OCI-LY1 (cell line): ENCODE measurements at regions not wholly inside any gene's neighbourhood (a gene's known extent, or its start where the extent isn't known, plus 50 kb on each side); places are given as distances from the start of the nearest gene placed in this dataset.

ENCODE experiments used
- H2AFZ ChIP-seq: fragments of 200-600 bp; sonication (generic), shearing (Covaris generic); 2 replicates; pipeline ENCODE4 v1.6.0; 2014; ENCODE audit warnings: antibody characterized with exemption, mild to moderate bottlenecking, low read length
- H3F3A ChIP-seq: fragments of 200-600 bp; sonication (generic), shearing (Covaris generic); 2 replicates; pipeline ENCODE4 v1.6.0; 2014; ENCODE audit warnings: mild to moderate bottlenecking, antibody characterized with exemption, low read length, moderate library complexity; ENCODE audit not compliant: insufficient read depth
- H3K27ac ChIP-seq: fragments of 200-600 bp; sonication (generic); 2 replicates; pipeline ENCODE4 v1.5.1; 2014; ENCODE audit warnings: low read length, mixed run types, mild to moderate bottlenecking, low read depth; ENCODE audit not compliant: poor library complexity, severe bottlenecking
- H3K27me3 ChIP-seq: fragments of 200-600 bp; sonication (generic); 2 replicates; pipeline ENCODE4 v1.6.0; 2014; ENCODE audit warnings: antibody characterized with exemption, mild to moderate bottlenecking, low read length, moderate library complexity; ENCODE audit not compliant: insufficient read depth
- H3K36me3 ChIP-seq: fragments of 200-600 bp; sonication (generic); 2 replicates; pipeline ENCODE4 v1.6.1; 2014; ENCODE audit warnings: mild to moderate bottlenecking, antibody characterized with exemption, low read length, moderate library complexity, mixed read lengths; ENCODE audit not compliant: insufficient read depth
- H3K4me1 ChIP-seq: fragments of 200-600 bp; sonication (generic); 2 replicates; pipeline ENCODE4 v1.5.1; 2014; ENCODE audit warnings: mild to moderate bottlenecking, low read length, moderate library complexity; ENCODE audit not compliant: insufficient read depth, severe bottlenecking
- H3K4me2 ChIP-seq: fragments of 200-600 bp; sonication (generic), shearing (Covaris generic); 2 replicates; pipeline ENCODE4 v1.6.1; 2014; ENCODE audit warnings: low read length
- H3K4me3 ChIP-seq: fragments of 200-600 bp; sonication (generic); 2 replicates; pipeline ENCODE4 v1.5.1; 2014; ENCODE audit warnings: low read length, low read depth, mild to moderate bottlenecking, mixed read lengths; ENCODE audit not compliant: poor library complexity, severe bottlenecking
- H3K79me2 ChIP-seq: fragments of 200-600 bp; shearing (Covaris generic); 2 replicates; pipeline ENCODE4 v1.6.1; 2016; ENCODE audit warnings: mixed run types, low read length, mixed read lengths; ENCODE audit not compliant: insufficient read depth
- H3K9ac ChIP-seq: fragments of 200-600 bp; sonication (generic), shearing (Covaris generic); 2 replicates; pipeline ENCODE4 v1.6.1; 2014; ENCODE audit warnings: mild to moderate bottlenecking, low read length, mixed read lengths
- H3K9me2 ChIP-seq: fragments of 200-600 bp; sonication (generic), shearing (Covaris generic); 2 replicates; pipeline ENCODE4 v1.6.1; 2014; ENCODE audit warnings: low read depth, mild to moderate bottlenecking, low read length, mixed read lengths
- H3K9me3 ChIP-seq: fragments of 200-600 bp; shearing (Covaris generic); 2 replicates; pipeline ENCODE4 v1.6.1; 2014; ENCODE audit warnings: low read length, mixed read lengths
- H4K20me1 ChIP-seq: fragments of 200-600 bp; sonication (generic), shearing (Covaris generic); 2 replicates; pipeline ENCODE4 v1.6.0; 2016; ENCODE audit warnings: mild to moderate bottlenecking, low read length; ENCODE audit not compliant: insufficient read depth
- EZH2 ChIP-seq: fragments of 200-600 bp; sonication (generic), shearing (Covaris generic); IDR thresholded peaks from 2 replicates; pipeline ENCODE4 v1.8.0; 2017; ENCODE audit warnings: borderline replicate concordance, mixed run types, mild to moderate bottlenecking, antibody characterized with exemption, low read length, moderate library complexity, mixed read lengths
- TF ChIP-seq, protein P1 (sequence below): fragments of 200-600 bp; sonication (generic), shearing (Covaris generic); IDR thresholded peaks from 2 replicates; pipeline ENCODE4 v1.5.1; 2017; ENCODE audit warnings: mild to moderate bottlenecking, antibody characterized with exemption, low read length, moderate library complexity, mixed read lengths

GRCh38 chr7:34453150-34453549, 204.9 kb upstream of the NPSR1 start:
- Histone ChIP-seq H3K27ac (no peak overlapping the region), H2AFZ (no peak overlapping the region), H3K4me1 (no peaks in the 10 kb centered on the region), H3K79me2 (no peaks in the 10 kb centered on the region), H3K4me3 (no peak overlapping the region), H3K4me2 (no peak overlapping the region), H3K9me2 (peaks cover 3% of the 10 kb centered on the region; the same call in 1 of the 2 replicates), H3F3A (no peaks in the 10 kb centered on the region), H3K9ac (no peak overlapping the region), H3K36me3 (no peaks in the 10 kb centered on the region), H4K20me1 (no peaks in the 10 kb centered on the region), H3K9me3 (no peaks in the 10 kb centered on the region), H3K27me3 (no peaks in the 10 kb centered on the region)
- TF ChIP-seq, protein P1, sequence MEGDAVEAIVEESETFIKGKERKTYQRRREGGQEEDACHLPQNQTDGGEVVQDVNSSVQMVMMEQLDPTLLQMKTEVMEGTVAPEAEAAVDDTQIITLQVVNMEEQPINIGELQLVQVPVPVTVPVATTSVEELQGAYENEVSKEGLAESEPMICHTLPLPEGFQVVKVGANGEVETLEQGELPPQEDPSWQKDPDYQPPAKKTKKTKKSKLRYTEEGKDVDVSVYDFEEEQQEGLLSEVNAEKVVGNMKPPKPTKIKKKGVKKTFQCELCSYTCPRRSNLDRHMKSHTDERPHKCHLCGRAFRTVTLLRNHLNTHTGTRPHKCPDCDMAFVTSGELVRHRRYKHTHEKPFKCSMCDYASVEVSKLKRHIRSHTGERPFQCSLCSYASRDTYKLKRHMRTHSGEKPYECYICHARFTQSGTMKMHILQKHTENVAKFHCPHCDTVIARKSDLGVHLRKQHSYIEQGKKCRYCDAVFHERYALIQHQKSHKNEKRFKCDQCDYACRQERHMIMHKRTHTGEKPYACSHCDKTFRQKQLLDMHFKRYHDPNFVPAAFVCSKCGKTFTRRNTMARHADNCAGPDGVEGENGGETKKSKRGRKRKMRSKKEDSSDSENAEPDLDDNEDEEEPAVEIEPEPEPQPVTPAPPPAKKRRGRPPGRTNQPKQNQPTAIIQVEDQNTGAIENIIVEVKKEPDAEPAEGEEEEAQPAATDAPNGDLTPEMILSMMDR: no peak
- TF ChIP-seq EZH2: no peak

DNA sequence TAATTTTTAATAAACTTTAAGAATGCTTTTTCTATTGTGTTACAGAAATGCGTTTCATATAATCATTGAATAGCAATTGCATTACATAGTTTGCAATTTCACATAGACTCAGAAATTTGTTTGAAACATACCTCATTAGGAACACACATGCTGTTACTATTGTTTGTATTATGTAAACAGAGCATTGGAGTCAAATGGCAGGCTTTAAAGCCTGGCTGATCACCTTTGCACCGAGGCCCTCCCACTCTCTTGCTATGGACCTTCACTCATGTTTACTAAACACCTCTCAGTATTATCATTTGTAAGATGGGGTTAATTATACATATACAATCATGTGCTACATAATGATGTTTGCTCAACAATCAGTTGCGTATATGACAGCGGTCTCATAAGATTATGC, 203.6 kb upstream of the NPSR1 start:
- H3K79me2 ChIP-seq: no peaks in the 10 kb centered on the region
- no peak for TF ChIP-seq EZH2
- TF ChIP-seq, protein P1: no peak
- no peak overlapping the region for H3K4me3 ChIP-seq

GRCh38 chr7:34457329-34457728, 200.7 kb upstream of the NPSR1 start:
- no peaks in the 10 kb centered on the region for H3K4me1 ChIP-seq
- H2AFZ ChIP-seq: no peak overlapping the region
- TF ChIP-seq, protein P1: no peak
- TF ChIP-seq EZH2: no peak
- H3K9me2 ChIP-seq: peaks cover 3% of the 10 kb centered on the region; the same call in 1 of the 2 replicates
- no peaks in the 10 kb centered on the region for H3K9me3 ChIP-seq
- H3K27me3 ChIP-seq: no peaks in the 10 kb centered on the region
- H3K4me2 ChIP-seq: no peak overlapping the region
- H3K79me2 ChIP-seq: no peaks in the 10 kb centered on the region
- H3K36me3 ChIP-seq: no peaks in the 10 kb centered on the region
- H3K27ac ChIP-seq: no peak overlapping the region
- no peak overlapping the region for H3K9ac ChIP-seq
- no peaks in the 10 kb centered on the region for H4K20me1 ChIP-seq
- H3K4me3 ChIP-seq: no peak overlapping the region
- no peaks in the 10 kb centered on the region for H3F3A ChIP-seq

More for the DNA sequence above, 203.6 kb upstream of the NPSR1 start:
- no peaks in the 10 kb centered on the region for H3K9me3 ChIP-seq
- no peaks in the 10 kb centered on the region for H3F3A ChIP-seq
- H3K36me3 ChIP-seq: no peaks in the 10 kb centered on the region
- no peaks in the 10 kb centered on the region for H3K27me3 ChIP-seq
- H3K27ac ChIP-seq: no peak overlapping the region
- H4K20me1 ChIP-seq: no peaks in the 10 kb centered on the region
- no peak overlapping the region for H3K9ac ChIP-seq
- peaks cover 3% of the 10 kb centered on the region; the same call in 1 of the 2 replicates for H3K9me2 ChIP-seq
- H2AFZ ChIP-seq: no peak overlapping the region
- H3K4me2 ChIP-seq: no peak overlapping the region
- H3K4me1 ChIP-seq: no peaks in the 10 kb centered on the region
